SH-SY5Y (cell line): ENCODE measurements at regions not wholly inside any gene's neighbourhood (a gene's known extent, or its start where the extent isn't known, plus 50 kb on each side); places are given as distances from the start of the nearest gene placed in this dataset.

Source experiments
- GATA2 ChIP-seq: IDR thresholded peaks from 2 replicates; pipeline ENCODE4 v1.6.1; 2011; ENCODE audit warnings: mild to moderate bottlenecking, low read depth, low read length
- GATA3 ChIP-seq: IDR thresholded peaks from 2 replicates; pipeline ENCODE4 v1.6.1; 2011; ENCODE audit warnings: low read depth, mild to moderate bottlenecking, low read length, moderate library complexity

DNA sequence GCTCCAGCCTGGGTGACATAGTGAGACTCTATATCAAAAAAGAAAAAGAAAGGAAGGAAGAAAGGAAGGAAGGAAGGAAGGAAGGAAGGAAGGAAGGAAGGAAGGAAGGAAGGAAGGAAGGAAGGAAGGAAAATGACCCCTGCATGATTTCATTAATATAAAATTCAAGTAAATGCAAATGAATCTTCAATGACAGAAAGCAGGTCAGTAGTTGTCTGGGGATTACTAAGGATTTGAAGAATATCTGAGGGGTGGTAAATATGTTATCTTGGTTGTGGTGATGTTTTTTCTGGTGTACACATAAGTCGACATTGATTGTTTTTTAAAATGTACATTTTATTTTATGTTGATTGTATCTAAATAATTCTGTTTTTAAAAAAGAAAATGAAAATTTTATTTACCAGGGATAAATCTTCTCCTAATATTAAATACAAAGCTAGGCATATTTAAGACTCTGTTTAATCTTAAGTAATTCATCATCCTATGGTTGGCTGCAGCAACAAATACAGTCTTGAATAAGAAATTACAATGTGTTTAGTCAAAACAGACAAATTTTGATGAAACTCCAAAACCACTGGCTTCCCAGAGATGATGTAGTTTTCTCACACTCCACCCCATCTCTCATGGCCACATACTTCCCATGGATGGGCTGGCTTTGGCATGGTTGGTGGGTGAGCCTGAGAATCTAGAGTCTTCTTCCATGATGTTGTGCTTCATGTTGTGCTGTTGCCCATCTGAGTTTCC is 314.7 kb upstream of the REG3G start:
- TF ChIP-seq GATA3 (no peak), GATA2 (no peak)
